ENCODE measurements at regions not wholly inside any gene's neighbourhood (a gene's known extent, or its start where the extent isn't known, plus 50 kb on each side); places are given as distances from the start of the nearest gene placed in this dataset.

DNA sequence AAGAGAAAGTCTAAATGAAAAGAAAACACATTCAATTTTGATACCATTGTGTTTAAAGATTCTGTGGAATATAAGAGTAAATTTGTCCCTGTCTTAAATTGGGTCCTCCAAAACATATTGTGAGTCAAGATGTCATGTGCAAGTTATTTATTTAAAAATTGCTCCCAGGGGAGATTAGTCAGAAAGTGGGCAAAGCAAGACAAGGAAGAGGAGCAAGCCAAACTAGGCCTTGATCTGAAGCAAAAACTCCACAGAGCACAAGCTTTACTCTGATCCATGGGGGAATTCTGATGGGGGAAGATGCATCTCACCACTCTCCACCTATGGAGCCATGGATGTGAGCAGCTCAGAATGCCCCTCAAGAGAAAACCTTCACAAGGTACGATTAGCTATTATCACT is 342.8 kb upstream of the IL12A start:
- H3K27me3 ChIP-seq (replicated peaks; ENCODE audit: insufficient read depth, low read length), result no peaks in the 10 kb centered on the region
- H3K4me2 ChIP-seq (ENCODE audit: low read depth, low read length), result no peak overlapping the region
- H3K36me3 ChIP-seq (replicated peaks; ENCODE audit: insufficient read depth, low read length), result no peaks in the 10 kb centered on the region
- no peak overlapping the region for H3K4me3 ChIP-seq (ENCODE audit: low read length)
- DNase-seq, result no peak
- H3K27ac ChIP-seq (ENCODE audit: low read length), result no peak overlapping the region
- H3K9me3 ChIP-seq (replicated peaks; ENCODE audit: insufficient read depth, low read length), result no peaks in the 10 kb centered on the region
- H3K79me2 ChIP-seq (ENCODE audit: low read length), result no peaks in the 10 kb centered on the region
- no peak for TF ChIP-seq EZH2phosphoT487 (IDR thresholded peaks at IDR 0.05; ENCODE audit: low read length)
- TF ChIP-seq, protein P1, sequence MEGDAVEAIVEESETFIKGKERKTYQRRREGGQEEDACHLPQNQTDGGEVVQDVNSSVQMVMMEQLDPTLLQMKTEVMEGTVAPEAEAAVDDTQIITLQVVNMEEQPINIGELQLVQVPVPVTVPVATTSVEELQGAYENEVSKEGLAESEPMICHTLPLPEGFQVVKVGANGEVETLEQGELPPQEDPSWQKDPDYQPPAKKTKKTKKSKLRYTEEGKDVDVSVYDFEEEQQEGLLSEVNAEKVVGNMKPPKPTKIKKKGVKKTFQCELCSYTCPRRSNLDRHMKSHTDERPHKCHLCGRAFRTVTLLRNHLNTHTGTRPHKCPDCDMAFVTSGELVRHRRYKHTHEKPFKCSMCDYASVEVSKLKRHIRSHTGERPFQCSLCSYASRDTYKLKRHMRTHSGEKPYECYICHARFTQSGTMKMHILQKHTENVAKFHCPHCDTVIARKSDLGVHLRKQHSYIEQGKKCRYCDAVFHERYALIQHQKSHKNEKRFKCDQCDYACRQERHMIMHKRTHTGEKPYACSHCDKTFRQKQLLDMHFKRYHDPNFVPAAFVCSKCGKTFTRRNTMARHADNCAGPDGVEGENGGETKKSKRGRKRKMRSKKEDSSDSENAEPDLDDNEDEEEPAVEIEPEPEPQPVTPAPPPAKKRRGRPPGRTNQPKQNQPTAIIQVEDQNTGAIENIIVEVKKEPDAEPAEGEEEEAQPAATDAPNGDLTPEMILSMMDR (IDR thresholded peaks at IDR 0.05; ENCODE audit: low read length), result no peak
- TF ChIP-seq EZH2 (optimal IDR thresholded peaks at IDR 0.05; ENCODE audit: low read depth, low read length), result no peak
- no peaks in the 10 kb centered on the region for H3F3A ChIP-seq (ENCODE audit: insufficient read depth, low read length)
- H4K20me1 ChIP-seq (ENCODE audit: insufficient read depth, low read length), result no peaks in the 10 kb centered on the region
- H3K9ac ChIP-seq (ENCODE audit: low read length), result no peak overlapping the region
- no peak overlapping the region for H2AFZ ChIP-seq (ENCODE audit: low read length)
- H3K9me2 ChIP-seq (replicated peaks; ENCODE audit: insufficient read depth, low read length), result no peaks in the 10 kb centered on the region
- no peaks in the 10 kb centered on the region for H3K4me1 ChIP-seq (ENCODE audit: low read length)

GRCh38 chr3:159649951-159650350 is 338.7 kb upstream of the IL12A start:
- TF ChIP-seq EZH2 (optimal IDR thresholded peaks at IDR 0.05; ENCODE audit: low read depth, low read length) (no peak), EZH2phosphoT487 (IDR thresholded peaks at IDR 0.05; ENCODE audit: low read length) (no peak)
- TF ChIP-seq, protein P1 (IDR thresholded peaks at IDR 0.05; ENCODE audit: low read length), result no peak
- H3K36me3 ChIP-seq (replicated peaks; ENCODE audit: insufficient read depth, low read length), result no peaks in the 10 kb centered on the region
- no peaks in the 10 kb centered on the region for H3K9me3 ChIP-seq (replicated peaks; ENCODE audit: insufficient read depth, low read length)
- H4K20me1 ChIP-seq (ENCODE audit: insufficient read depth, low read length), result no peaks in the 10 kb centered on the region
- no peaks in the 10 kb centered on the region for H3K9me2 ChIP-seq (replicated peaks; ENCODE audit: insufficient read depth, low read length)
- H3F3A ChIP-seq (ENCODE audit: insufficient read depth, low read length), result no peaks in the 10 kb centered on the region
- no peaks in the 10 kb centered on the region for H3K4me1 ChIP-seq (ENCODE audit: low read length)
- no peak overlapping the region for H3K27ac ChIP-seq (ENCODE audit: low read length)
- H3K9ac ChIP-seq (ENCODE audit: low read length), result no peak overlapping the region
- H2AFZ ChIP-seq (ENCODE audit: low read length), result no peak overlapping the region
- H3K27me3 ChIP-seq (replicated peaks; ENCODE audit: insufficient read depth, low read length), result no peaks in the 10 kb centered on the region
- no peak overlapping the region for H3K4me3 ChIP-seq (ENCODE audit: low read length)
- no peaks in the 10 kb centered on the region for H3K79me2 ChIP-seq (ENCODE audit: low read length)
- H3K4me2 ChIP-seq (ENCODE audit: low read depth, low read length), result no peak overlapping the region
- no peak for DNase-seq

DNA sequence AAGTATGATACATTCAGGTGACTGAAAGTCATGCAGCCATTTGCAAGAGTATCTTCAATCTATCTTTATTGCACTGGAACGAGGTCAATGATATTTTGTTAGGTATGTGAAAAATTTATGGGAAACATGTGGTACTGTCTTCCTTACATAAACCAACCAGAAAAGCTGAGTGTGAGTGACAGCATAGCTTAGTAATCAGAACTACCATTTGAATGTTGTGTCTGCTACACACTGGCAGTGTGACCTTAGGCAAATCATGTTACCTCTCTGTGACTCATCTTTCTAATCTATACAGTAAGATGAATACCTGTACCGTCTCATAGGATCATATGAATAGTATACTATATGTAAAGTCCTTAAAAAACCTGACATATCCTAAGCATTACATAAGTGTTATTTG is 337.9 kb upstream of the IL12A start:
- no peak overlapping the region for H3K27ac ChIP-seq (ENCODE audit: low read length)
- no peaks in the 10 kb centered on the region for H3K9me3 ChIP-seq (replicated peaks; ENCODE audit: insufficient read depth, low read length)
- no peak overlapping the region for H3K9ac ChIP-seq (ENCODE audit: low read length)
- no peaks in the 10 kb centered on the region for H3K27me3 ChIP-seq (replicated peaks; ENCODE audit: insufficient read depth, low read length)
- H3K9me2 ChIP-seq (replicated peaks; ENCODE audit: insufficient read depth, low read length), result no peaks in the 10 kb centered on the region
- H3K36me3 ChIP-seq (replicated peaks; ENCODE audit: insufficient read depth, low read length), result no peaks in the 10 kb centered on the region
- no peaks in the 10 kb centered on the region for H3K4me1 ChIP-seq (ENCODE audit: low read length)
- no peak overlapping the region for H3K4me2 ChIP-seq (ENCODE audit: low read depth, low read length)
- no peaks in the 10 kb centered on the region for H3F3A ChIP-seq (ENCODE audit: insufficient read depth, low read length)
- H3K4me3 ChIP-seq (ENCODE audit: low read length), result no peak overlapping the region
- TF ChIP-seq EZH2 (optimal IDR thresholded peaks at IDR 0.05; ENCODE audit: low read depth, low read length) (no peak), EZH2phosphoT487 (IDR thresholded peaks at IDR 0.05; ENCODE audit: low read length) (no peak)
- TF ChIP-seq, protein P1 (IDR thresholded peaks at IDR 0.05; ENCODE audit: low read length), result no peak
- no peaks in the 10 kb centered on the region for H3K79me2 ChIP-seq (ENCODE audit: low read length)
- no peak overlapping the region for H2AFZ ChIP-seq (ENCODE audit: low read length)
- no peak for DNase-seq
- no peaks in the 10 kb centered on the region for H4K20me1 ChIP-seq (ENCODE audit: insufficient read depth, low read length)

Data from MM.1S (cell line).